Brain microvascular endothelial cell (primary cell): ENCODE measurements at regions not wholly inside any gene's neighbourhood (a gene's known extent, or its start where the extent isn't known, plus 50 kb on each side); places are given as distances from the start of the nearest gene placed in this dataset.

ENCODE experiments used
- DNase-seq: peaks from one replicate; pipeline ENCODE4 v3.0.0-alpha.2; 2020
- H3K27ac ChIP-seq: fragments of 250-450 bp; sonication (Bioruptor Pico); 2 replicates; pipeline ENCODE4 v1.5.1; 2020; ENCODE audit warnings: mild to moderate bottlenecking, moderate library complexity
- H3K27me3 ChIP-seq: fragments of 250-450 bp; sonication (Bioruptor Pico); replicated peaks from 2 replicates; pipeline ENCODE4 v1.5.1; 2020; ENCODE audit warnings: mild to moderate bottlenecking
- H3K36me3 ChIP-seq: fragments of 250-450 bp; sonication (Bioruptor Pico); replicated peaks from 2 replicates; pipeline ENCODE4 v1.5.1; 2020; ENCODE audit warnings: mild to moderate bottlenecking
- H3K4me3 ChIP-seq: 2 replicates; pipeline ENCODE4 v1.5.1; 2011; ENCODE audit warnings: low read depth, mild to moderate bottlenecking, control low read depth, low read length, moderate library complexity
- CTCF ChIP-seq: IDR thresholded peaks from 2 replicates; pipeline ENCODE4 v1.5.1; 2011; ENCODE audit warnings: low read depth, mild to moderate bottlenecking, moderate library complexity, low read length, control low read depth, inconsistent platforms; ENCODE audit errors: missing control alignments
- in situ Hi-C: cut with HindIII; loops from 2 replicates; pipeline ENCODE4 v1.10.0; 2017; ENCODE audit warnings: low sequenced_read_pairs, low pct_ligation_motif_present

- Histone ChIP-seq H3K4me3 (no peak overlapping the region), H3K27ac (no peak overlapping the region), H3K36me3 (no peaks in the 10 kb centered on the region), H3K27me3 (no peaks in the 10 kb centered on the region)
- DNase-seq = no peak
- in situ Hi-C loops = no loop called here
- no peak for TF ChIP-seq CTCF
Measured at GRCh38 chr13:73861136-73861535, 273.1 kb downstream of the KLF12 start.

- in situ Hi-C loops = no loop called here
- TF ChIP-seq CTCF = no peak
- DNase-seq = no peak
- Histone ChIP-seq H3K27ac (no peak overlapping the region), H3K36me3 (no peaks in the 10 kb centered on the region), H3K27me3 (no peaks in the 10 kb centered on the region), H3K4me3 (no peak overlapping the region)
Measured at GRCh38 chr13:73860501-73860900, 273.7 kb downstream of the KLF12 start.

- no peak for TF ChIP-seq CTCF
- no peak overlapping the region for H3K27ac ChIP-seq
- H3K36me3 ChIP-seq = no peaks in the 10 kb centered on the region
- in situ Hi-C loops = no loop called here
- H3K4me3 ChIP-seq = no peak overlapping the region
- H3K27me3 ChIP-seq = no peaks in the 10 kb centered on the region
- no peak for DNase-seq
Measured at GRCh38 chr13:73859841-73860240, 274.4 kb downstream of the KLF12 start.

GRCh38 chr13:73857106-73857505 is 277.1 kb downstream of the KLF12 start:
- Histone ChIP-seq H3K4me3 (no peak overlapping the region), H3K27ac (no peak overlapping the region), H3K36me3 (peaks cover 2% of the 10 kb centered on the region), H3K27me3 (no peaks in the 10 kb centered on the region)
- no peak for TF ChIP-seq CTCF
- no peak for DNase-seq
- in situ Hi-C loops = no loop called here

- no peaks in the 10 kb centered on the region for H3K27me3 ChIP-seq
- no peak overlapping the region for H3K27ac ChIP-seq
- no peak overlapping the region for H3K4me3 ChIP-seq
- no peak for TF ChIP-seq CTCF
- in situ Hi-C loops = no loop called here
- DNase-seq = no peak
- peaks cover 2% of the 10 kb centered on the region for H3K36me3 ChIP-seq
Measured at GRCh38 chr13:73851104-73851503, 283.1 kb downstream of the KLF12 start.

- Histone ChIP-seq H3K4me3 (no peak overlapping the region), H3K36me3 (peaks cover 8% of the 10 kb centered on the region), H3K27ac (no peak overlapping the region), H3K27me3 (no peaks in the 10 kb centered on the region)
- no peak for TF ChIP-seq CTCF
- in situ Hi-C loops = no loop called here
- no peak for DNase-seq
Measured at GRCh38 chr13:73850104-73850873, 283.9 kb downstream of the KLF12 start.
